AG10803 (cell line): ENCODE measurements at regions not wholly inside any gene's neighbourhood (a gene's known extent, or its start where the extent isn't known, plus 50 kb on each side); places are given as distances from the start of the nearest gene placed in this dataset.
A peak's percentile ranks its signal among the peaks of the same experiment; 100 is the strongest.
"Not testable (repeated sequence)": the region's sequence is repeated elsewhere in the genome, so short reads cannot be mapped to it uniquely, and the experiment has no call there.

Source experiments
- DNase-seq: peaks from one replicate; pipeline ENCODE4 v3.0.0; 2010; ENCODE audit warnings: low read depth
- H3K4me3 ChIP-seq: 2 replicates; pipeline ENCODE4 v1.5.1; 2011; ENCODE audit warnings: mild to moderate bottlenecking, low read length, control low read depth
- TF ChIP-seq, protein P1 (sequence below): conservative IDR thresholded peaks from 2 replicates; pipeline ENCODE4 v1.5.1; 2011; ENCODE audit warnings: mild to moderate bottlenecking, low read length, control low read depth, inconsistent platforms

DNA sequence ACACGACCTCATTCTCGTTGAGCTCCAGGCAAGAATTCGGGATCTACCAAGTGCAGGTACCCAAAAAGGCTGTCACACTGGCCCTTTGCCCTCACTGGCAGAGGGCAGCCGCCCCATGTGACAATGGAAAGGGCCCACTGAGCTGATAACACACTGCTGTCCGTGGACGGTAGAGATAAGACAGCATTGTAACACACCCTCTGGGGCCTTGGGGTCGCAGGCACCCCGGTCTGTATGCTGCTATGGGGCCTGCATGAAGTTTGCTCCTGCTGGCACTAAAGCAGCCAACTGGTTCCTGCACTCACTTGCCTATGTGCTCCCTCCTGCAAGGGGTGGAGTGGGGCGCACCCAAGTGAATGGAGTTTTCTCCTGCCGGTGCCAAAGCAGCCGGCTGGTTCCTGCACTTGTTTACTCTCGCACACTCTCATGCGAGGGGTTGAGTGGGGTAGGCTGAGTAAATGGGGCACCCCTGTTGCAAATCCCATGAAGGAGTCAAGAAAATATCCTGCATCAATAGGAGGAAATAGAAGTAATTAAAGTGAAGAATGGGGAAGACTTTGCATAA lies 477.9 kb downstream of the ATP23 start:
- H3K4me3 ChIP-seq = no peak overlapping the region
- no peak for DNase-seq
- TF ChIP-seq, protein P1, sequence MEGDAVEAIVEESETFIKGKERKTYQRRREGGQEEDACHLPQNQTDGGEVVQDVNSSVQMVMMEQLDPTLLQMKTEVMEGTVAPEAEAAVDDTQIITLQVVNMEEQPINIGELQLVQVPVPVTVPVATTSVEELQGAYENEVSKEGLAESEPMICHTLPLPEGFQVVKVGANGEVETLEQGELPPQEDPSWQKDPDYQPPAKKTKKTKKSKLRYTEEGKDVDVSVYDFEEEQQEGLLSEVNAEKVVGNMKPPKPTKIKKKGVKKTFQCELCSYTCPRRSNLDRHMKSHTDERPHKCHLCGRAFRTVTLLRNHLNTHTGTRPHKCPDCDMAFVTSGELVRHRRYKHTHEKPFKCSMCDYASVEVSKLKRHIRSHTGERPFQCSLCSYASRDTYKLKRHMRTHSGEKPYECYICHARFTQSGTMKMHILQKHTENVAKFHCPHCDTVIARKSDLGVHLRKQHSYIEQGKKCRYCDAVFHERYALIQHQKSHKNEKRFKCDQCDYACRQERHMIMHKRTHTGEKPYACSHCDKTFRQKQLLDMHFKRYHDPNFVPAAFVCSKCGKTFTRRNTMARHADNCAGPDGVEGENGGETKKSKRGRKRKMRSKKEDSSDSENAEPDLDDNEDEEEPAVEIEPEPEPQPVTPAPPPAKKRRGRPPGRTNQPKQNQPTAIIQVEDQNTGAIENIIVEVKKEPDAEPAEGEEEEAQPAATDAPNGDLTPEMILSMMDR = no peak

DNA sequence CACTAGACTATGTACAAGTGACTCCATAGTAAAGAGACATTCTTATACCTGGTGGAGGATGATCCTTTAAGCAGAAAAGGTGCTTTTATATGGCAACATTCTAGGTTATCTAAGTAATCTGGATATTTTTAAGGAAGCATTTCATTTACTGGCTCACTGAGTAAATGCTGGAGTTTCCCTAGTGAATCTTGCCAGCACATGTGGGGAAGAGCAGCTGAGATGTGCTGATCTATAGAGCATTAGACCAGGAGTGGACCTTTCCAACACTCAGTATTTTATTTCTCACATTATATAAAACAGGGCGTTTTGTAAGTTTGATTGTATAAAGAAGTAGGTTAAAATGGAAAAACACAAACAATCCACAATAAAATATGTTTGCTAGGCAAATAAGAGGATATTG lies 478.5 kb downstream of the ATP23 start:
- TF ChIP-seq, protein P1 = no peak

GRCh38 chr12:58420503-58420902 lies 479.1 kb downstream of the ATP23 start:
- TF ChIP-seq, protein P1 = no peak
- no peak overlapping the region for H3K4me3 ChIP-seq
- DNase-seq = peak; percentile 80

More for the DNA sequence above, 478.5 kb downstream of the ATP23 start:
- H3K4me3 ChIP-seq = no peak overlapping the region
- DNase-seq = peak; percentile 40

DNA sequence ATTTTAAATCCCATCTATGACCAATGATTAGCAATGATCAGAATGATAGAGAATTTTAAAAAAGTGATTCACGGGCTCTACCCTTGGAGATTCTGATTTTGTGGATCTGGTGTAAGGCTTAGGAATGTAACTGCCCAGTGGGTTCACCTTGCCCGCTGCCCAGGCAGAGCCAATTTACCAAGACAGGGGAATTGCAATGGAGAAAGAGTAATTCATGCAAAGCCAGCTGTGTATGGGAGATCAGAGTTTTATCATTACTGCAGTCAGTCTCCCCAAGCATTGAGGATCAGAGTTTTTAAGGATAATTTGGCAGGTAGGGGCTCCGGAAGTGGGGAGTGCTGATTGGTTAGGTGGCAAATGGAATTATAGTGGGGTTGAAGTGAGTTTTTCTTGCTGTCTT lies 480.6 kb downstream of the ATP23 start:
- H3K4me3 ChIP-seq = no peak overlapping the region
- TF ChIP-seq, protein P1 = no peak
- no peak for DNase-seq

DNA sequence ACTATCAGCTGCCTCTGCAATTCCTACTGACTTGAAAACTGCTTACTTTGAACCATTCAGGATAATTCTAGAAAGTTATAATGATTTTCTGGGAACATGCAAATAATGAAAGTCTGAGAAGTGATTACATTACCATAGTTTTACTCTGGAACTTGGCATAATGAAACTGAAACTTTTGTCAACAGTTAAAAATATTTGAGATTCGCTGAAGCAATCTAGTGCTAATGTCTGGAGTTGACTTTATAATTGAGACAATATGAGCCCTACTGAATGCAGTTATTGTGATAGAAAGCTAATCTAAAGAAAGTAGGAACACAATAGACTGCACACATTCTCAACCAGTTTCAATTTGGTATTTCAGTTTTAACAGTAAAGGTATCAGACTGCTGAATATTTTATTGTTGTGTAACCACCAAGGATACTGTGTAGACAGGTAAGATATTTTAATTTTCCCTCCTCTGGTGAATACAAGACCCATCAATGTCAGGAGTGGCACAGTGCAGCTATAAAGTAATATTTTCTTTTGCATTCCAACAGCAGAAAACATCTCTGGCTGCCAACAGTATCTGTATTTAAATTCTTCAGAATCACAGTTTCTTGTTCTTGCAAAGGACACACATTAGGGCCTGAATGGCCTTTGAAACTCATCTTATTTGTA lies 483.5 kb downstream of the ATP23 start:
- TF ChIP-seq, protein P1 = no peak
- peak overlapping the region; percentile 23 for H3K4me3 ChIP-seq
- peak; percentile 52 for DNase-seq

GRCh38 chr12:58425481-58426392 lies 484.4 kb downstream of the ATP23 start:
- peak; percentile 96 for DNase-seq
- TF ChIP-seq, protein P1 = no peak
- H3K4me3 ChIP-seq = no peak overlapping the region

GRCh38 chr12:58426437-58426836 lies 485.1 kb downstream of the ATP23 start:
- not testable (repeated sequence) for H3K4me3 ChIP-seq, DNase-seq
